LNCaP clone FGC (cell line): ENCODE measurements at regions not wholly inside any gene's neighbourhood (a gene's known extent, or its start where the extent isn't known, plus 50 kb on each side); places are given as distances from the start of the nearest gene placed in this dataset.

ENCODE experiments used
- DNase-seq: peaks from one replicate; pipeline ENCODE4 v3.0.0-alpha.2; 2011; ENCODE audit warnings: low read depth
- H3K4me3 ChIP-seq: 2 replicates; pipeline ENCODE4 v1.5.1; 2011; ENCODE audit warnings: mild to moderate bottlenecking, low read depth, low read length, control low read depth
- CTCF ChIP-seq: IDR thresholded peaks from 2 replicates; pipeline ENCODE4 v1.5.1; 2012; ENCODE audit warnings: mild to moderate bottlenecking; ENCODE audit not compliant: control insufficient read depth, insufficient read depth; ENCODE audit errors: extremely low read depth

- TF ChIP-seq CTCF: no peak
These were observed 1006.9 kb downstream of the CDH9 start for GRCh38 chr5:26031481-26031880.

DNA sequence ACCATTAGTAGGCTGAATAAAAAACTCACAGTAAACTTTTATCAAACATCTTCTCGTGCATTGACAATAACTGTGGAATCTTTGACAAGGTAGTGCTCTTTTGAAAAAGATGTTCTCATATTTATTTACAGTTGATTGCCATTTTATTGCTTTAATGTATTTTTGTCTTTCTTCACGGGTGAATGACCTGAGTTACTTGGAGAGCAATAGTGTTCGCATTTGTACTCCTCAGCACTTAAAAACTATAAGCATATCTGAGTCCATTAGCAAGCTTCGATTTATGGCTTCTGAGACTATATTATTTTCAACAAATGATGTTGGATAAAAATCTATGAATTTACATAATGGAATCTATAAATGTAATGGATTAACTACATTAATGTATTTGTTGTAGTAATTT is 1012.3 kb downstream of the CDH9 start:
- no peak for TF ChIP-seq CTCF
- no peak overlapping the region for H3K4me3 ChIP-seq
- DNase-seq: no peak

More at GRCh38 chr5:26031481-26031880, 1006.9 kb downstream of the CDH9 start:
- H3K4me3 ChIP-seq: no peak overlapping the region
- DNase-seq: no peak

DNA sequence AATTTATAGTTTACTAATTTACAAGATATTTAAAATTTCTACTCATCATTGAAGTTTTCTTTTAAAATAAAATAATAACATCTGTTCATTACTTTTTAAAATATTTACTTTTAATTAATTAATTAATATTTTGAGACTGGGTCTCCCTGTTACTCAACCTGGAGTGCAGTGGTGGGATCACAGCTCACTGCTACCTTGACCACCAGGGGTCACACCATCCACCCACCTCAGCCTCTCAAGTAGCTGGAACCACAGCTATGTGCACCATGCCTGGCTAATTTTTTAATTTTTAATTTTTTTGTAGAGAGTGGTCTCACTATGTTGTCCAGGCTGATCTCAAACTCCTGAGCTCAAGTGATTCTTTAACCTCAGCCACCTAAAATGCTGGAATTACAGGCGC is 1013.6 kb downstream of the CDH9 start:
- H3K4me3 ChIP-seq: no peak overlapping the region
- TF ChIP-seq CTCF: peak; percentile 44
- DNase-seq: no peak

GRCh38 chr5:26023361-26023760 is 1015.0 kb downstream of the CDH9 start:
- DNase-seq: no peak
- TF ChIP-seq CTCF: no peak
- no peak overlapping the region for H3K4me3 ChIP-seq

DNA sequence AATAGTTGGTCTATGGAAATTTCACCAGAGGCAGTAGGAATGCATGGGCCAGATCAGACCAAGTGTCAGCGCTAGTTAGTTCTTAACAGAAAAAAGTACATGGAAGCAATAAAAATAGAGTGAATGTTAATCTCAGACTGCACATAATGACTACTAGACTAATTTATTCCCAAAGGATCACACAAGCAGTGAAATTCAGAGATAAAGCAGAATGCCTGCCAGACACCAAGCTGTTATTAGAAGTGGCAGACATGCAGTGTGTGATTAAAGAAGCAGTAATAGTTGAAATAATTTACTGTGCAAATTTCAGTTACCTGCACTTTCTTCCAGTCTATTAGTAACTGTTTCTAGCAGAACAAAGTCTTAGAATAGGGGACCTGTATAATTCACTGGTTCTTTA is 1024.2 kb downstream of the CDH9 start:
- TF ChIP-seq CTCF: no peak
- DNase-seq: no peak
- no peak overlapping the region for H3K4me3 ChIP-seq

DNA sequence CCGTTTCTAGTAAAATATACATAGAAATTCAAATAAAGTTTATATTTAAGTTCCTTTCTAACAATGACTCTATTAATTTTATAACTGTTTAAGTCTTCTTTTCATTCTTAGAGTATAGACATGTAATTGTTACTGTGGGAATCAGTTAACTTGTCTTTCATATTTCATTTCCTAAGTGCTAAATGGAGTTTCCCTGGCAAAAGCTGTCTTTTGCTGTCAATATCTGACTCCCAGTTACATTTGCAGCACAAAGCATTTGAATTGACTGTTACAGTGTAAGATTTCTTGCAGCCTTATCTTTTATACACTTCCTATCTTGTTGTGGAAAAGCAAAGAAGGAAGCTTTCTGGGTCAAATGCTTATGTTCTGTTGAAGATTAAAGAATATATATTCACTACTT is 1026.3 kb downstream of the CDH9 start:
- no peak for TF ChIP-seq CTCF
- no peak for DNase-seq
- no peak overlapping the region for H3K4me3 ChIP-seq

DNA sequence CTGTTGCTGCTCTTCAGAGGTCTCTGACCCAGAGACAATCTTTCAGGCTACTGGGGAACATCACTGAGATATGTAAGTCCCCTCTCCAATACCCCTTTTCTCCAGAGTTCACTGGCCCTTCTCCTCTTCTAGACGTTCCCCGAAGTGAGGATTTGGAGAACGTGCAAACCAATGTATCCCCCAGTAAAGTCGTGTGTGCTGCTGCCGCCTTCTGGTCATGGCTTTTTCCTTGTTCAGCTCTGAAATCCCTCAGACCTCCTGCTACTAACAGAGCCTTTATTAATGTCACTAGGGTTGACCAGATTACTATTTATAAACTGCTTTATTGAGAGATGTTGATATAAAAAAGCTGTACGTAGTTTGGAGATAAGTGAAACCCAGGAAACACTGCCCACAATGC is 1028.6 kb downstream of the CDH9 start:
- TF ChIP-seq CTCF: peak; percentile 67
- H3K4me3 ChIP-seq: no peak overlapping the region
- DNase-seq: no peak
